Activated T-cell treated with anti-CD3 and anti-CD28 coated beads for 24 hours (primary cell): ENCODE measurements at regions not wholly inside any gene's neighbourhood (a gene's known extent, or its start where the extent isn't known, plus 50 kb on each side); places are given as distances from the start of the nearest gene placed in this dataset.

ENCODE experiments used
- DNase-seq: peaks from one replicate; pipeline ENCODE4 v3.0.0-alpha.2; 2020; ENCODE audit warnings: low read depth

DNA sequence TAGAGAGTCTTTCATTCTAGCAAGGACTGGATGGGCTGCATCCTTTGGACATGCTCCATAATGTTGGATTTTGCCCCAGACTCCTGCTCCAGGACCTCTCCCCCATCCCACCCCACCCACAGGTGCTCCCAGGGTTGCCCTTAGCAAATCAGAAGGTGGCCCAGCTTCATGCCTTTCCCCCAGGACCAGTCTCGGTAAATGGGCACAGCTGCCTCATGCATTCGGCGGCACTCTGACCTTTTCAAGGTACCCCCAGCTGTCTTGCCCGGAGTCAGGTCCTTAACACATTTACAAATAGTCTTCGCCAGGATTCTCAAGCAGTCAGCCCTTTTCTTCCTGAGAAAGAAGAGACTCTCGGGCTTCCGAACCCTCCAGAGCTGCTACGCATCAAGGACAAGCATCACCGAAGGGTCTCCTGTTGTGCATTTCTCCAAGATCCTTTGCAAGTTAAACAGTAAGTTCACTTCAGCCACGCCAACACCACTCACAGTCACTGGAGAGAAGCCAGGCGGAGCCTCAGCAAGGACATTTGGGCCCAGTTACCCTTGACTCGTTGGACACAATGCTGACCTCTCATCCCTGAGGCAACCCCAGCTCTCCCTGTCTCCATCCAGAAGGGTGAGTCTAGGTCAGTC, 287.8 kb downstream of the FAM43A start:
- no peak for DNase-seq

DNA sequence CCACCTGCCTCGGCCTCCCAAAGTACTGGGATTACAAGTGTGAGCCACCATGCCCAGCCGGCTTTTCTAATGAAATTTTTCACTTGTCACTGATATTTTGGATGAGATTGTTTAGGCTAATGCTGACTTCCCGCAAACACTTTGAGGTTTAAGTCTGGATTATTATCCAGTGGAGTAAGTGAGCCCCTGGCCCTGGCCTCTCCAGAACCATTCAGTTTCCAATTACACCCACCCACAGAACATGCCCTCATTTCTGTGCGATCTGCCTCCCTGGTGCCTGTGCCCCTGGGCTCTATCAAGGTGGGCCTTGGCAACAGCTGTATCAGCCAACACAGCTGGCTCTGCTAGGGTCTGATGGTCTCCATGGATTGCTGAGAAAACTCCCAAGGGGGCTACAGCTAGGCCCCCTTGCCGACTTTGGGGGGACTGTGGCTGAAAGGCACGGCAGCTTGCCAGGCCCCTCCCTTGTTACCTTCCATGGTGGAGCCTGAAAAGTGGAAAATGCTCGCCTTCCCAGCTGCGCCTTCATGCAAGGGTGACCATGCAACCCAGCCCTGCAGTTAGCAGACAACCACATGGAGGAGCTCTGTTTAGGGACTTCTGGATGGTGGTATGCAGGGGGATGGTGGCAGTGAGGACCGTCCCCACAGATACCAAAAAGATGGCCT, 288.9 kb downstream of the FAM43A start:
- DNase-seq, result no peak

DNA sequence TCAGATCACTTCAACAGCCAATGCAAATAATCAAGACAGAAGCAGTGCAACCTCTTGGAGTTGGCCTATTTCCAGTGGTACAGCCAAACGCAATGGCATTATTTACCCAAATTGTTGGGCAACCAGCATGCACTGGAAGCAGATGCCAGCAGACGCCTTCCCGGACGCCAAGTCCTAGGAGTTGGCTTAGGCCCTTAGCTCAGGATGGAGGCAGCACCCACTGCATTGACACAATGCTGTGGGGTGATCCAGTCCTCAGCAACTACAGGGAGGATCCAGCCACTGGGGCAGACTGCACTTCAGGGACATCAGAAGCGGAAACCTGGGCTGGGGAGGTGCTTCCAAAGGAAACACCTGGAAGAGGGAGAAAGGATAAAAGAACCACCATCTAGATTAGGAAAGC, 290.4 kb downstream of the FAM43A start:
- no peak for DNase-seq

DNA sequence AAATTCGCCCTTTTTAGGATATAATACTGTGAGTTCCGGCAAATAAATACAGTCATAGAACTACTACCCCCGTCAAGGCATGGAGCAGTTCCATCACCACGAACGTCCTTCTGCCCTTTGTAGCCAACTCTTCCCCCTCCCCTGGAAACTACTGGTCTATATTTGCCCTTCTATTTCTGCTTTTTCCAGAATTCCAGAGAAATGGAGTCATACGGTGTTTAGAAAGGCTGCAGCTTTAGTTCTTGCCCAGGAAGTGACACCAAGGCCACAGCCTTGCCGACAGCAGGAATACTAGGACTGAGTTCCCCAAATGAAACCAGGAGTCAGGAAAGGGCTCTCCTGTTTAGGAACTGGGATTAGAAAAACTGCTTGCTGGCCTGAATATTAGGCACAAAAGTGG, 291.2 kb downstream of the FAM43A start:
- no peak for DNase-seq

DNA sequence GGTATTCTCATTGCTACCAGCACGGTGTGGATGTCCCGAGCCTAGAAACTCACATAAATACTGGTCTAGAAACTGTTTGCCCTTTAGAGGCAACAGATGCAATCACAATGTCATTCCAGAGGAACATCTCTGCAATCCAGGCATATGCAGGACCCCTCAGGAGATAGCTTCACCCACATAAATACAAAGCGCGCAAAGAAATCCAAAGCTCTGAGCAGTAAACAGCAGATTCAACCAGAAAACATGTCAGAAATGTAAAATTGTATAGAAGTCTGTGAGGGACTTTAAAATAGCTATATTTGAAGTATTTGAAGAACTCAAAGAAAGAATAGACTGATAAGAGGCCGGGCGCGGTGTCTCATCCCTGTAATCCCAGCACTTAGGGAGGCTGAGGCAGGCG, 291.7 kb downstream of the FAM43A start:
- DNase-seq, result no peak

DNA sequence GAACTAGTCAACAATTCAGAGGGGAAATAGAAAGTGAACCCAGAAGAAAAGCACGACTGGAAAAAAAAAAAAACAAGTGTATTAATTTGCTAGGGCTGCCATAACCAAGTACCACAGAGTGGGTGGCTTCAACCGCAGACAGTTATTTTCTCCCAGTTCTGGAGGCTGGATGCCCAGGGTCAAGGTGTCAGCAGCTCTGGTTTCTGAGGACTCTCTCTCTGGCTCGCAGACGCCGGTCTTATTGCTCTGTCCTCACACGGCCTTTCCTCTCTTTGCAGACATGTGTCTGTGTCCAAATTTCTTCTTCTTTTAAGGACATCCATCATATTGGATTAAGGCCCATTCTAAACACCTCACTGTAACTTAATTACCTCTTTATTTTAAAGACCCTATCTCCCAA, 291.8 kb downstream of the XXYLT1 start:
- no peak for DNase-seq

DNA sequence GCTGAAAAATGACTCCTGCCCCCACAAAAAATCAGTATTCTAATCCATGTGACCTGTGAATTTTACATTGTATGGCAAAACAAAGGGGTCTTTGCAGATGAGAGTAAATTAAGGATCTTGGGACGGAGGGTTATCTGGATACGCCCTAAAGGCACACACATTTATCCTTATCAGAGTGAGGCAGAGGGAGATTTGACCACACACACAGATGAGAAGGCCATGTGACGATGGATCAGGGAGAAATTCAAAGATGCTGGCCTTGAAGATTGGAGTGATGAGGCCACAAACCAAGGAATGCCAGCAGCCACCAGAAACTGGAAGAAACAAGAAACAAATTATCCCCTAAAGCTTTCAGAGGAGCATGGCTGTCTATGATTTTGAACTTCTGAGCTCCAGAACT, 288.5 kb downstream of the XXYLT1 start:
- no peak for DNase-seq

DNA sequence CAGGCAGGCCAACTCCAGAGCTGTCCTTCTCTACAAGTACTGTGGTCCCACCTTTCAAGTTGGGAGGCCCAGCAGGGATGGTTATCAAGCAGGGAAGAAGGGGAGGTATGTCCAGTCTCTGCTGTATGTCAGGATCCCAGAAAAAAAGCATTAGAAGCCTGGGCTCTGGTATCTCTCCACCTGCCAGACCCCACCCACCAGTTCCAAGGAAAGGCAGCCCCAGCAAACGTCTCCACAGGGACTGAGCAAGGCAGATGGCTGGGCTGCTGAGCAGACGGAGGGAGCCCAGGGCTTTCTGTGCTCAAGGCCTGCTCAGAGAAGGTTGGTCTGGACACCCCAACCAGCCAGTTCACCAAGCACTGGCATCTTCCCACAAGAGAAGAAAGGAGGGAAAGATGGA, 287.8 kb downstream of the XXYLT1 start:
- DNase-seq, result no peak

DNA sequence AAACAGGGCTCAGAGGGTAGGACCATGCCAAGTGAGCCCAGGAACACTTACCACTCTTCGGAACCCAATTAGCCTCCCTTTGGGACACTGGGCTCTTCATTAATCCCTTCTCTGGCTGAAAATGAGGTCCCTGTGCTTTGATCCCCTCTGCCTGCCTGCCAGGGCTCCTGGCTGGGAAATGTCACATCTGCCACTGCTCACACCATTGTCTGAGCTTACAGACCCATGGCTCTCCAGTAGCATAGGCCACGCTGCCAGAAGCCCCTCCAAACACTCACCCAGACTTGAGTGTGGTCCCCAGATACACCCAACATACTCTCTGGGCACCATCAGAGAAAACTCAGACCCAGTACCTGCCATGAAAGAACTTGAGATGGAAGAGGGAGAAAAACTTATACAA, 287.3 kb downstream of the XXYLT1 start:
- no peak for DNase-seq

DNA sequence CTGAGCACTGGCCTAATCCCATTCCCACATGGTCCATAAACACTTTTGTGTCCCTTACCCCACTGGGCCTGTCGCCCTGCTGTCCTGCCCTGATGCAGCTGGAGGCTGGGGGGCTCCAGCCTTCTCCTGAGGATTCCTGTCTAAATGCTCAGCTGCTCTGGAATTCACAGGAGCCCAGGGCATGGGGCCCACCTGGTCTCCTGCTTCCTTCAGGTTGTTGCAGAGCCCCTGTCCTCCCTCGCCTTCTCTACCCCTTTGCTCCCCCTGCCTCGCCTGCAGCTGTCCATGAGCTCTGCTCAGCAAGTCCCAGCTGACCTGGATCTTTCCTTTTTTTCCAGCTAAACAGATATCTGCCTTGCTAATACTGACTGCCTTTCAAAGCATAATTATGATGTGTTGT, 286.9 kb downstream of the XXYLT1 start:
- no peak for DNase-seq

DNA sequence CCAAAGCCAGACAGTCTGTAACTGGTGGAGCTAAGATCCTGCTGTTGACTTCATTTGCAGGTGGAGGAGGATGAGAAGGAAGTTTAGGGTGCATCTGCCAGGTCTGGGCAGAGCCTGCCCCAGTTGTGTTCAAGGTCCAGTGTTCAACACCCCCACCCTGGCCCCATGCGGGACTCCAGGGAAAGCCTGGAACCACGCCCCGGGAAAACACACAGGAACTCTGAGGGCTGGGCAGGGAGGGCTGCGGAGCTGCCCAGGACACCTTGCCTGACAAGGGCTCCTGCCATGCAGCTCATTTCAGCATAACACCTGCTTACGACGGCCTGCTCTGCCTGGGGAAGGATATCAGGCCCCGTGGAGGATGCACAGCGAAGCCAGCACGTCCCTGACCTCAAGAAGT, 286.3 kb downstream of the XXYLT1 start:
- no peak for DNase-seq

DNA sequence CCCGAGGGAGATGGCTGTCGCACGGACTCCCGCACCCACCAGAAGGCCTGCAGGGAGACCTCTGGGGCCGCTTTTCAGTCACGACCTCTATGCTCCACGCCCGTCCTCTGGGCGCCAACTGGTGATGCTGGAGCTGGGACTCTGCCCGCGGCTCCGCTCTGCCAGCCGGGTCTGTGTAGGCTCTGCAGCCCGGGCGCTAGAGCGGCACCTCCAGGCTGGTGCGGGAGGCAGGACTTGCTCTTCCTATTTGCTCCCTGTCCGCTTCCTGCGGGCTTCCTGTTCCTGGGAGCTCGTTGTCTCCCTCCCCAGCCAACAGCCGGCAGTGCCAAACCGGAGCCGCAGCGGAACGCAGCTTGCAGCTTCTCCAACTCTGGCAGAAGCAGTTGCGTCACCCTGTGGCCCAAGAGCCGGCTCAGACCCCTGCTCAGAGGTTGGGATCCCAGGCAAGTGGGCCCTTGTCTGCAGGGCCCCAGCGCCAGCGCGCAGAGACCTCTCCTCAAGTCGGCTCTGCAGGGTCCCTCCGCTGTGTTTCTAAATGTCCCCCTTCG, 285.9 kb downstream of the XXYLT1 start:
- DNase-seq, result no peak

DNA sequence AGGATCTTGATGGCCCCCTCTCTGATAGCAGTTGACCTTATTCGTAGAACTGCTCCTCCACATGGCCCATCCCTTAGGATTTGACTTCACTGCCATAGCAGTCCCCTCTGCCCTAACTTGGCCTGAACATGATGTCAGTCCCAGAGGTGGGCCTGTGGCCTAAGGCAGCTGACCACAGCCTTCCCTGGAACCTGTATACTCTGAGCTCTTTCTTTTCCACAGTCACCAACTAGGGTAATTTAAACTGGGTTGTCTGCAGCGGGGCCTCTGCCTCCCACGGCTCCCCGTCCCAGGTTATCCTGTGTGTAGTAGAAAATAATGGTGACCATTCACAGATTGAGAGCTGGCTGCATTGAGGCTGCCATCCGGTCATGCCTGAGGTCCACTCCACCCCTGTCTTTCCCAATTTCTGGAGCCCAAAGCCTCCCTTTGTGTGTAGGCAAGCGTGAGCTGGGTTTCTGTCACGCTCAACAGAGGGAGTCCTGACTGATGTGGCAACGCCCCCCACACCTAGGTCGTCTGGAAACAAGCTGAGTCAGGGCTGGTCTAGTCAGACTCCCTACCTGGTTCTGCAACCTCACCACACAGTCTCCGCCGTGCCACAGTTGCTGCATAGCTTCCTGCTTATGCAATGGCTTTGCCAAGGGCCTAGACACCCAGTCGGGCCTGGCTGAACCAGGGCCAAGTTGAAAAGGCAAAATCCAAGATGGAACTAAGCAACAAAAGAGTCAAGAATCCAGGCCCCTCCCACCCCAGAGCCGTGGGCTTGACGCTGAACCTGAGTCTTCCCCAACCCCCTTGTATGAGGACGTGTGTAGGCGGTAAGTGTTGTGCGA, 284.5 kb downstream of the XXYLT1 start:
- no peak for DNase-seq

DNA sequence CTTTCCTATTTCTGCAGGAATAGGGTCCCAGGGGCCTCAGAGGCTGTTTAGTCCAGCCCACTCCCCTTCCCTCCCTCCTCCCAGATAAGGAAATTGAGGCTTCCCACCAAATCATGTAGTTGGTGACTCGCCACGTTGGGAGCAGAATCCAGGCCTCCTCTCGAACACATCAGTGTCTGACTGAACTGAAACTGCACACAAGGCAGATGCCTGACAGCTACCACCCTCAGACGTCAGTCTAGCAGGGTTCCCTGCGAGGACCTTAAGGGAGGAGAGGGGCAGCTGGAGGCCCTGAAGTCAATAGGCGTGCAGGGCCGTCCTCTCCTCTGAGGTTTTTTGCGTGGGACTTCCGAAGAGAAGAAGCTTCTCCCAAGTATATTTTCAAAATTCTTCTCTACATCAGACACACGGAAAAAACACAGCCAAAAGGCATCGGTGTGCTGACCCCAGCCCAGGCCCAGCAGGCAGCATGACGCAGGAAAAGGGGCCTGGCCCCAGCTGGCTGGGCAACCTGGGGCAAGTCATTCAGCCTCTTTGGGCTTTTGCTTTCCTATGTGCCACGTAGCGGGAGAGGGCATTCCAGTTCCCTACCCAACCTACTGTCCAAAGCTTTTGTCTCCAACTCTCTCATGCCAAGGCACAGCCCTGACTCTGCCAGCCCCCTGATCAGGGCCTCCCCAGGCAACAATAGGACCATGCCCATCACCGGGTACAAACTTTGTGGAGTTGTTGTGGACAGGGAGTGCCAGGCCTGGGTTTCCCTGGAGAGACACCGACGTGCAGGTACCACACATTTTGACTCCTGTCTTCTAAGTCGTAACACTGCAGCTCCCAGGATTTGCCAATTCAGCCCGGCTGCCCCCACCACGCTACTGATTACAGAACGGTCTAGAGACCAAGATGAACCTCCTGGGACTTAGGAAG, 283.1 kb downstream of the XXYLT1 start:
- no peak for DNase-seq

DNA sequence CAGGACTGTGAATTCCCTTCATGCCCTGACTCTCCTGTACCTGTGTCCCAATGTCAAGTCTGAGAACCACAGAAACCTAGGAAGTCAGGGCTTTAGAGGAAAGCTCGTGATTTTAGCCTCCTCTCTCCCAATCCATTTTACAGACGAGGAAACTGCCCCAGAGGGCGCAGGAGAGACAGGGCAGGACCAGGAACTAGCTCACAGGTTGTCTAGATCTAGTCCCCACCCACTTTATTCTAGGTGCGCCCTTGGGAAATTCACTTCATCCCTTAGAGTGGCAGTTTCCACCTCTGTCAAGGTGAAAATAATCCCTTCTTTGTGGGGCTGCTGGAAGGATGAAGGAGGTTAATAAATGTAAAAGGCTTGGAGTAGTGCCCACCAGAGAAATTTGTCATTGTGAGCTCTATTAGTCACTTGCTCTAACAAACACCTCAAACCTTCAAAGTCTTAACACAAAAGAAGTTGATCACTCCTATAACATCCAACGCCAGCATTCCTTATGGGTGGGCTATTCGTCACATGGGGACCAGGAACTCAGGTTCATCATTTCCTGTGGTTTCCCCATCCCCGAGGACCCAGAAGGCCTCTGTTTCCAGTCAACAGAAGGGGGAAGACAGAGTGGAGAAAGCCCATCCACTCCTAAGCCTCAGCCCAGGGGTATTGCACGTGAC, 282.3 kb downstream of the XXYLT1 start:
- no peak for DNase-seq

DNA sequence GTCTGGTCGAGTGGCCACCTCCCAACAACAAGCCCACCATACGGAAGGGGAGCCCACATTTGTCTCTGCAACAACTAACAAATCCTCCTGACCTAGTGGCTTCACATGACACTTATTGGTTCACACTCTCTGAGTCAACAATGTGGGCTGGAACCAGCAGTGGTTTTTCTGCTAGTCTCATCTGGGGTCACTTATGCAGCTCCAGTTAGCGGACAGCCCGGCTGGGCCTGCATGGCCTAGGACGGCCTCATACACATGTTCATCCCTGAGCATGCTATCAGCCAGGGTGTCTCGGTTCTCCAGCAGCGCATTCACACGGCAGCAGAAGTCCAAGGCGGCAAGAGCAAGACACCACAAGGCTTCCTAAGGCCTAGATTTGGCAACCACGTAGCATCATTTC, 281.7 kb downstream of the XXYLT1 start:
- DNase-seq, result no peak

DNA sequence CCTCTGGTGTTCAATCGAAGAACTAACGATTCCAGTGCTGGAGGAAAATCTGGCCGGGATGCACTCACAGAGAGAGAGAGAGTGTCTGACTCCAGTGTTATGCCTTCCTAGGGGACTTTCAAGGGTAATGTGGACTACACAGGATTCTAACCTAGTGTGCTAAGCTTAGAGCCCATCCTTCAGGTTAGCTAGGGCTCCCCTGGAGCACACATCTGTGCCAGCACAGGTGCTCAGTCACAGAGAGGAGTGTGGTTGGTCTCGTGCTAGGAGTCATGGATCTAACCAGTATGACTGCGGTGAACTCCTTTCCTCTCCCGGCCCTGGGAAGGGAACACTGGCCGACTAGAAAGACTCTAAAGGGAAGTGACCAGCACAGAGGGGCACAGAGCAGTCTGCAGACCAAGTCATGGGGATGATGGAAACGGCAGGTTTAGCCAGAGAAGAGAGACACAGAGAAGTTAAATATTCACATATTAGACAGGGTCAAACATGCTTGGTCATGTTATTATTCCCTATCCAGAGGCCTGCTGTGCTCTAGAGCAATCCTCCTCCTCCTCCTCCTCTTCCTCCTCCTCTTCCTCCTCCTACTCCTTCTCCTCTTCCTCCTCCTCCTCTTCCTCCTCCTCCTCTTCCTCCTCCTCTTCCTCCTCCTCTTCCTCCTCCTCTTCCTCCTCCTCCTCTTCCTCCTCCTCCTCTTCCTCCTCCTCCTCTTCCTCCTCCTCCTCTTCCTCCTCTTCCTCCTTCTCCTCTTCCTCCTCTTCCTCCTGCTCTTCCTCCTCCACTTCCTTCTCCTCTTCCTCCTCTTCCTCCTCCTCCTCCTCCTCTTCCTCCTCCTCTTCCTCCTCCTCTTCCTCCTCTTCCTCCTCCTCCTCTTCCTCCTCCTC, 280.3 kb downstream of the XXYLT1 start:
- DNase-seq, result no peak

DNA sequence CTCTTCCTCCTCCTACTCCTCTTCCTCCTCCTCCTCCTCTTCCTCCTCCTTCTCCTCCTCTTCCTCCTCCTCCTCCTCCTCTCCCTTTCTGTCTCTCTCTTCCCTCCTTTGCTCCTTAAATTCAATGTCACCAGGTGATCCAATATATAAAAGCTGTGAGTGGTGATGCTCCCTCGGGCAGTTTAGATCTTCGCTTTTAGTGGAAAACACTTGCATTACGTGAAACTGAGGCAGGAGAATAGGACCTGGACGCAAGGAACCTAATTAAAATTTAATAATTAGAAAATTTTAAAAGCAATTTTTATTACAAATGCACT, 279.7 kb downstream of the XXYLT1 start:
- DNase-seq, result no peak

DNA sequence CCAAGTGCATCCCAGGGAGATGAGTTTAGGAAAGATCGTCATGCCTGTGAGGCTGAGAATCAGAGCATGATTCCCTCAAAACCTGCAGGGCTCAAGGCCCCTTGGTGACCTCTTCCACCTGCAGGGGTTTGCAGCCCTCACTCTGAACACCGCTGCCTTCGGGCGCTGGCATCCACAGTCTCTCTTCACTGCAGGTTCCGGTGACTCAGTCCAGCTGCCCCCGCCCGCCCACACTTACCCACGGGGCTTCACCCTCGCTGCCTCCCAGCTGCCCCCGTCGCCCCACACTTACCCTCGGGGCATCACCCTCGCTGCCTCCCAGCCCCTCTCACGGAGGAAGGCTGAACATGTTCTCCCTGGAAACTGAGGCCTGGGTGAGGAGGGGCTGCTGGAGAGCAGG, 277.1 kb downstream of the XXYLT1 start:
- no peak for DNase-seq

DNA sequence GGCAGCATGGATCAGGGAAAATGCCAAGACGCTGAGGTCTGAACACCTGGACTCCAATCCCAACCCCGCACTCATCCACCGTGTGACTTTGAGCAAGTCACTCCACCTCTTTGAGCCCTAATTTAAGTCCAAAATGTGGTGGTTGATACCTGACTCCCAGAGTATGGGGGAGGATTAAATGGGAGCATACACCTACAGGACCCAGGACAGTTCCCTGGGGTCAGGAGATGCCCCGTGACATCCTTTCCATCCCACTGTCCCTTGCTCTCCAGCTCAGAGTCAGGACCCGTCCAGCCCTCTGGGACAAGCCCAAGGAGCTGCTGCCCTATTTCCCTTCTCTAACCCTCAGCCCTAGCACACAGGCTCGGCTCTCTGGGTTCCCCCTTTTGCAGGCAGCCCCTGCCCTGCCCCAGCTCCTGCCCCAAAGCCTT, 276.4 kb downstream of the XXYLT1 start:
- DNase-seq, result no peak

DNA sequence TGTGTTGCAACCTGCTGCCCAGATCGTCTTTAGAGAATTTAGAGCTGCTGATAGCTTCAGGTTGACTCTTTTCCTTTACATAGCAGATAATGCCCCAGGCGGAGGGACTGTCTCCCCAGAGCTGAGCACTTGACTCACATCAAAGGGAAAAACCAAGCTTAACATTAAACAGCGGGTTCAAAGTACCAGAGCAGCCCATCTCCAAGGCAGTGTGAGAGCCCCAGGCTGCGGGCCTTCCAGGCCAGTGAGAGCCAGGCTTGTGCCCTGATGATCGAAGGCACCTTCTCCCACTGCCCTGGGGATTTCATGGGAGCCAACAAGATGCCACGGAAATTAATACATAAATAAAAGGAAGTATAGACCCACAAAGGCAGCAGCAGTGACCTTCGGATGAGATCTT, 275.6 kb downstream of the XXYLT1 start:
- DNase-seq, result no peak
